ENCODE measurements at regions not wholly inside any gene's neighbourhood (a gene's known extent, or its start where the extent isn't known, plus 50 kb on each side); places are given as distances from the start of the nearest gene placed in this dataset.

DNA sequence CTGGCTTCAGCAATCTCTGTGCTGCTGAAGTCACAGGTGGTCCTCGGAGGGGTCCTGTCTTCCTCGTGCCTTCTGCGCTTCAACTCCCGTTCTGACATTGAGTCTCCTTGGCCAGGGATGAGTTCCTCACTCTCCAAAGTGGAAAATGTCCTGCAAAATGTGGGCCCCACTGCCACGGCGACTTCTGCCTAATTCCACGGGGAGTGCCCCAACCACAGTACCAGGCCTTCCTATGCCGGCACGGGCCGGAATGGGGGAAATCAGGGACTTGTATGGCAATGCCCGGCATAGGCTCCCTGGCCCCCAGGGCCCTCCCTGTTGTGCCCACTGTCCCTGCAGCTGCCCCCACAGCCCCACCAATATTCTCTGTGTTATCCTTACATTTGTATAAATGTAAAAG is 420.5 kb downstream of the TCERG1L start:
- intact Hi-C loops (cut with micrococcal nuclease): no loop called here
- TF ChIP-seq, protein P1, sequence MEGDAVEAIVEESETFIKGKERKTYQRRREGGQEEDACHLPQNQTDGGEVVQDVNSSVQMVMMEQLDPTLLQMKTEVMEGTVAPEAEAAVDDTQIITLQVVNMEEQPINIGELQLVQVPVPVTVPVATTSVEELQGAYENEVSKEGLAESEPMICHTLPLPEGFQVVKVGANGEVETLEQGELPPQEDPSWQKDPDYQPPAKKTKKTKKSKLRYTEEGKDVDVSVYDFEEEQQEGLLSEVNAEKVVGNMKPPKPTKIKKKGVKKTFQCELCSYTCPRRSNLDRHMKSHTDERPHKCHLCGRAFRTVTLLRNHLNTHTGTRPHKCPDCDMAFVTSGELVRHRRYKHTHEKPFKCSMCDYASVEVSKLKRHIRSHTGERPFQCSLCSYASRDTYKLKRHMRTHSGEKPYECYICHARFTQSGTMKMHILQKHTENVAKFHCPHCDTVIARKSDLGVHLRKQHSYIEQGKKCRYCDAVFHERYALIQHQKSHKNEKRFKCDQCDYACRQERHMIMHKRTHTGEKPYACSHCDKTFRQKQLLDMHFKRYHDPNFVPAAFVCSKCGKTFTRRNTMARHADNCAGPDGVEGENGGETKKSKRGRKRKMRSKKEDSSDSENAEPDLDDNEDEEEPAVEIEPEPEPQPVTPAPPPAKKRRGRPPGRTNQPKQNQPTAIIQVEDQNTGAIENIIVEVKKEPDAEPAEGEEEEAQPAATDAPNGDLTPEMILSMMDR (IDR thresholded peaks at IDR 0.05): no peak
- Mint-ChIP-seq H3K27ac (no peak overlapping the region), H3K9me3 (no peaks in the 10 kb centered on the region), H3K4me1 (ENCODE audit: low read depth) (no peaks in the 10 kb centered on the region), H3K36me3 (ENCODE audit: low read depth) (no peaks in the 10 kb centered on the region), H3K4me3 (no peak overlapping the region), H3K27me3 (peaks cover 4% of the 10 kb centered on the region)
- ChIA-PET CTCF (no interaction called here), POLR2A (no interaction called here)
- DNase-seq (no peak), ATAC-seq (no peak)

DNA sequence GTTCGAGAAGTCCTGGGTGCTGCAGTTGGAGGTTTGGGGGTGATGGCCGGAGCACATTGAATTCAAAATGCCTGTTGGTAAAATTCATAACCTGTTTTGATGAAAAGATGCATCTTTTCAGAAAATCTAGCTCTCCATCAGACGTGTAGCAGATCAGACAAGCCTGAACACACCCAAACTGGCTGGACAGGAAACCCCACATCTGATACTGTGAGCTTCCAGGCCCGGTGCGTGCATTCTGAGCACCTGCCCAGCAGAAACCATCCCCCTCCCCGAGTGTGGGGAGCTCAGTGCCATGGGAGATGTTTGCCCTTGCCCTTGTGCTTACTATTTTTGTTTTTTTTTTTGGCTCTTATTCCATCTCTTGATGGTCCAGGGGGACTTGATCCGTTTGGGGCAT is 417.1 kb downstream of the TCERG1L start:
- H3K4me1 Mint-ChIP-seq (ENCODE audit: low read depth): no peaks in the 10 kb centered on the region
- TF ChIP-seq, protein P1 (IDR thresholded peaks at IDR 0.05): no peak
- intact Hi-C loops (cut with micrococcal nuclease): no loop called here
- H3K36me3 Mint-ChIP-seq (ENCODE audit: low read depth): no peaks in the 10 kb centered on the region
- CTCF ChIA-PET: no interaction called here
- H3K4me3 Mint-ChIP-seq: no peak overlapping the region
- no peaks in the 10 kb centered on the region for H3K27me3 Mint-ChIP-seq
- H3K9me3 Mint-ChIP-seq: no peaks in the 10 kb centered on the region
- no peak overlapping the region for H3K27ac Mint-ChIP-seq
- DNase-seq (no peak), ATAC-seq (no peak)
- POLR2A ChIA-PET: no interaction called here

DNA sequence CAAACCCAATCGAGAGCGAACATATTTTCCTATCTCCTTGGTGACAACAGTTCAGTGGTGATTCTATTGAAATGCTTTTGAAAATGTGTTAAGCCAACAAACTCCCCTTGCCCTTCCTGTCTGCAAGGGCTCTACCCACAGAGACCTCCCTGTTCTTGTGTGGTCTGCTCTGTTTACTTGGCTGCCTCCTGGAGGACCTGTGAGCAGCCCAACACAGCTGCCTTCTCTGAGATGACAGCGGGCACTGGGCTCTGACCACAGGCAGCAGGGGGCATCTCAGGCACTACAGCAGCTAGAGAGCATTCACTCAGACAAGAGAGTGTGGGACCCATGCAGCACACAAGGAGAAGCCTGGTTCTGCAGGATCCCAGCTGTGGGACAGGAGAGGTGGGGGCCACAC is 416.4 kb downstream of the TCERG1L start:
- ATAC-seq: no peak
- Mint-ChIP-seq H3K27me3 (no peaks in the 10 kb centered on the region), H3K36me3 (ENCODE audit: low read depth) (no peaks in the 10 kb centered on the region), H3K9me3 (no peaks in the 10 kb centered on the region), H3K4me3 (no peak overlapping the region), H3K4me1 (ENCODE audit: low read depth) (no peaks in the 10 kb centered on the region), H3K27ac (no peak overlapping the region)
- intact Hi-C loops (cut with micrococcal nuclease): no loop called here
- CTCF ChIA-PET: no interaction called here
- TF ChIP-seq, protein P1 (IDR thresholded peaks at IDR 0.05): no peak
- POLR2A ChIA-PET: interaction anchor here (0.8 kb wide), 1 partner anchor 26 kb away, joined by 5 read pairs; no protein-coding TSS in a partner anchor
- no peak for DNase-seq

DNA sequence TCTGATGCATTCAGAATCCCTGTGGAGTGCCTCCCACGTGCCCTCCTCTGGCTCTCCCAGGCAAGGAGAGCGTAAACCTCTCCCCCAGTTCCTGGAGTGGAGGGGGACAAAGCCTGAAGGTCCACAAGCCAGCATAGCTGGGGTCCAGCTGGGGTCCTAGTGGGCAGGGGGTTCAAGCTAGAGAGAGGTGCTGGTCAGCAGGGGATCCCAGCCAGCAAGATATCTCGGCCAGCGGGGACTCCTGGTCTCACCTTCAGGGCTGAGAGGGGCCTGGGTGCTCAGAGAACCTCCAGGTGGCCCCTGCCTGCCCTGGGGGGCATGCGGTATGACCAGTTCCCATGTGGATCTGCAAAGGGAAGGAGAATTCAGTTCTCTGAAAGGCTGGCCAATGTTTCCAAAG is 413.7 kb downstream of the TCERG1L start:
- no peak overlapping the region for H3K4me3 Mint-ChIP-seq
- POLR2A ChIA-PET: no interaction called here
- CTCF ChIA-PET: no interaction called here

DNA sequence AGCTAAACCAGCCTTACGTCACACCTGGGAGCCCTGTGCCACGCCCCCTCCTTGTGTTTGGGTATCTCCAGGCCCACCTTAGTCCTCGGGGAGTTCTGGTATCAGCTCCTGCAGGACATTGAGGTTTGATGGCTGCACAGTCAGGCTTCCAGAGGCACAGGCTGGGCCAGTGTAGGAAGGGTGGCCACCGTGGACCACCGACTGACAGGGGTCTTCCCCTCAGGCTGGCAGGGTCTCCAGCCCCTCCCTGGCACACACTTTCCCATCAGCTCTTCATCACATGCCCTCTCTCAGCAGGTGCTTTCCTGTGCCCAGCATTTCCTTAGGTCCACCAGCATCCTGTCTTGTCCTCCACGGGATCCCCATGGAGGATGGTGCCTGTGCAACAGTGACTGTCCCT is 413.1 kb downstream of the TCERG1L start:
- no peak overlapping the region for H3K4me3 Mint-ChIP-seq
- no peaks in the 10 kb centered on the region for H3K9me3 Mint-ChIP-seq
- no peaks in the 10 kb centered on the region for H3K36me3 Mint-ChIP-seq (ENCODE audit: low read depth)
- ATAC-seq (no peak), DNase-seq (no peak)
- H3K27ac Mint-ChIP-seq: no peak overlapping the region
- no peaks in the 10 kb centered on the region for H3K4me1 Mint-ChIP-seq (ENCODE audit: low read depth)
- TF ChIP-seq, protein P1 (IDR thresholded peaks at IDR 0.05): no peak
- intact Hi-C loops (cut with micrococcal nuclease): no loop called here
- CTCF ChIA-PET: no interaction called here
- POLR2A ChIA-PET: no interaction called here
- H3K27me3 Mint-ChIP-seq: no peaks in the 10 kb centered on the region

More for the DNA sequence above, 413.7 kb downstream of the TCERG1L start:
- Mint-ChIP-seq H3K36me3 (ENCODE audit: low read depth) (no peaks in the 10 kb centered on the region), H3K27me3 (no peaks in the 10 kb centered on the region), H3K27ac (no peak overlapping the region), H3K9me3 (no peaks in the 10 kb centered on the region), H3K4me1 (ENCODE audit: low read depth) (no peaks in the 10 kb centered on the region)
- no peak for DNase-seq
- TF ChIP-seq, protein P1 (IDR thresholded peaks at IDR 0.05): no peak
- ATAC-seq: no peak
- intact Hi-C loops (cut with micrococcal nuclease): no loop called here

Measured in activated CD8-positive, alpha-beta T cell treated with anti-CD3 and anti-CD28 coated beads for 36 hours (primary cell).